ENCODE measurements at regions not wholly inside any gene's neighbourhood (a gene's known extent, or its start where the extent isn't known, plus 50 kb on each side); places are given as distances from the start of the nearest gene placed in this dataset.
"Not testable (repeated sequence)": the region's sequence is repeated elsewhere in the genome, so short reads cannot be mapped to it uniquely, and the experiment has no call there.

- Histone ChIP-seq H3K4me3 (no peak overlapping the region), H3K9me3 (no peaks in the 10 kb centered on the region), H3K27me3 (ENCODE audit: low read depth) (peaks cover 12% of the 10 kb centered on the region), H3K4me1 (no peaks in the 10 kb centered on the region), H3K36me3 (replicated peaks) (no peaks in the 10 kb centered on the region)
- in situ Hi-C loops (cut with MboI; ENCODE audit: low sequenced_read_pairs) = loop anchor here (25.0 kb wide), 1 partner anchor 1568 kb away; no protein-coding TSS in a partner anchor
- DNase-seq (ENCODE audit: low spot score in 2 of 2) = no peak
Observed at GRCh38 chr5:176144508-176144907, 93.7 kb upstream of the SIMC1 start.

GRCh38 chr5:176149948-176150347 lies 88.3 kb upstream of the SIMC1 start:
- not testable (repeated sequence) for H3K4me1 ChIP-seq; H3K36me3 ChIP-seq (replicated peaks); DNase-seq (ENCODE audit: low spot score in 2 of 2); H3K4me3 ChIP-seq; H3K9me3 ChIP-seq
- in situ Hi-C loops (cut with MboI; ENCODE audit: low sequenced_read_pairs) = loop anchor here (25.0 kb wide), 1 partner anchor 1562 kb away; no protein-coding TSS in a partner anchor
- peaks cover 17% of the 10 kb centered on the region for H3K27me3 ChIP-seq (ENCODE audit: low read depth)

GRCh38 chr5:176151281-176151680 lies 86.9 kb upstream of the SIMC1 start:
- H3K4me3 ChIP-seq = no peak overlapping the region
- no peaks in the 10 kb centered on the region for H3K4me1 ChIP-seq
- in situ Hi-C loops (cut with MboI; ENCODE audit: low sequenced_read_pairs) = no loop called here
- DNase-seq (ENCODE audit: low spot score in 2 of 2) = no peak
- no peaks in the 10 kb centered on the region for H3K36me3 ChIP-seq (replicated peaks)
- H3K9me3 ChIP-seq = no peaks in the 10 kb centered on the region
- H3K27me3 ChIP-seq (ENCODE audit: low read depth) = peaks cover 15% of the 10 kb centered on the region

GRCh38 chr5:176152191-176152929 lies 85.9 kb upstream of the SIMC1 start:
- DNase-seq (ENCODE audit: low spot score in 2 of 2) = peak in 1 of 2 experiments; percentile 16
- Histone ChIP-seq H3K36me3 (replicated peaks) (no peaks in the 10 kb centered on the region), H3K4me3 (no peak overlapping the region), H3K27me3 (ENCODE audit: low read depth) (peaks cover 17% of the 10 kb centered on the region; the same call in 1 of the 2 replicates), H3K9me3 (no peaks in the 10 kb centered on the region), H3K4me1 (no peaks in the 10 kb centered on the region)
- in situ Hi-C loops (cut with MboI; ENCODE audit: low sequenced_read_pairs) = no loop called here

GRCh38 chr5:176152930-176153311 lies 85.3 kb upstream of the SIMC1 start:
- peaks cover 17% of the 10 kb centered on the region; the same call in 1 of the 2 replicates for H3K27me3 ChIP-seq (ENCODE audit: low read depth)
- no peak overlapping the region for H3K4me3 ChIP-seq
- H3K9me3 ChIP-seq = no peaks in the 10 kb centered on the region
- no peak for DNase-seq (ENCODE audit: low spot score in 2 of 2)
- no peaks in the 10 kb centered on the region for H3K4me1 ChIP-seq
- in situ Hi-C loops (cut with MboI; ENCODE audit: low sequenced_read_pairs) = no loop called here
- H3K36me3 ChIP-seq (replicated peaks) = no peaks in the 10 kb centered on the region

GRCh38 chr5:176153741-176154140 lies 84.5 kb upstream of the SIMC1 start:
- H3K4me3 ChIP-seq = no peak overlapping the region
- no peaks in the 10 kb centered on the region for H3K4me1 ChIP-seq
- H3K36me3 ChIP-seq (replicated peaks) = no peaks in the 10 kb centered on the region
- DNase-seq (ENCODE audit: low spot score in 2 of 2) = no peak
- in situ Hi-C loops (cut with MboI; ENCODE audit: low sequenced_read_pairs) = no loop called here
- H3K9me3 ChIP-seq = no peaks in the 10 kb centered on the region
- H3K27me3 ChIP-seq (ENCODE audit: low read depth) = peaks cover 23% of the 10 kb centered on the region

- Histone ChIP-seq H3K4me1 (no peaks in the 10 kb centered on the region), H3K9me3 (no peaks in the 10 kb centered on the region), H3K36me3 (replicated peaks) (no peaks in the 10 kb centered on the region), H3K4me3 (no peak overlapping the region), H3K27me3 (ENCODE audit: low read depth) (peaks cover 23% of the 10 kb centered on the region)
- in situ Hi-C loops (cut with MboI; ENCODE audit: low sequenced_read_pairs) = no loop called here
- DNase-seq (ENCODE audit: low spot score in 2 of 2) = no peak
Observed at GRCh38 chr5:176154821-176155220, 83.4 kb upstream of the SIMC1 start.

GRCh38 chr5:176155922-176156359 lies 82.3 kb upstream of the SIMC1 start:
- H3K4me3 ChIP-seq = no peak overlapping the region
- no peaks in the 10 kb centered on the region for H3K4me1 ChIP-seq
- H3K36me3 ChIP-seq (replicated peaks) = no peaks in the 10 kb centered on the region
- H3K9me3 ChIP-seq = no peaks in the 10 kb centered on the region
- DNase-seq (ENCODE audit: low spot score in 2 of 2) = no peak
- in situ Hi-C loops (cut with MboI; ENCODE audit: low sequenced_read_pairs) = no loop called here
- H3K27me3 ChIP-seq (ENCODE audit: low read depth) = peaks cover 23% of the 10 kb centered on the region

- Histone ChIP-seq H3K4me3 (no peak overlapping the region), H3K36me3 (replicated peaks) (no peaks in the 10 kb centered on the region), H3K27me3 (ENCODE audit: low read depth) (peaks cover 26% of the 10 kb centered on the region), H3K9me3 (no peaks in the 10 kb centered on the region), H3K4me1 (no peaks in the 10 kb centered on the region)
- DNase-seq (ENCODE audit: low spot score in 2 of 2) = no peak
- in situ Hi-C loops (cut with MboI; ENCODE audit: low sequenced_read_pairs) = no loop called here
Observed at GRCh38 chr5:176157656-176158055, 80.6 kb upstream of the SIMC1 start.

- Histone ChIP-seq H3K4me1 (no peaks in the 10 kb centered on the region), H3K9me3 (no peaks in the 10 kb centered on the region), H3K4me3 (no peak overlapping the region), H3K27me3 (ENCODE audit: low read depth) (peaks cover 19% of the 10 kb centered on the region), H3K36me3 (replicated peaks) (no peaks in the 10 kb centered on the region)
- in situ Hi-C loops (cut with MboI; ENCODE audit: low sequenced_read_pairs) = no loop called here
- no peak for DNase-seq (ENCODE audit: low spot score in 2 of 2)
Observed at GRCh38 chr5:176161431-176161830, 76.8 kb upstream of the SIMC1 start.

- H3K4me1 ChIP-seq = no peaks in the 10 kb centered on the region
- DNase-seq (ENCODE audit: low spot score in 2 of 2) = no peak
- H3K9me3 ChIP-seq = no peaks in the 10 kb centered on the region
- H3K36me3 ChIP-seq (replicated peaks) = no peaks in the 10 kb centered on the region
- in situ Hi-C loops (cut with MboI; ENCODE audit: low sequenced_read_pairs) = no loop called here
- peaks cover 17% of the 10 kb centered on the region for H3K27me3 ChIP-seq (ENCODE audit: low read depth)
- no peak overlapping the region for H3K4me3 ChIP-seq
Observed at GRCh38 chr5:176162198-176162597, 76.0 kb upstream of the SIMC1 start.

- DNase-seq (ENCODE audit: low spot score in 2 of 2) = no peak
- in situ Hi-C loops (cut with MboI; ENCODE audit: low sequenced_read_pairs) = no loop called here
- H3K9me3 ChIP-seq = no peaks in the 10 kb centered on the region
- H3K27me3 ChIP-seq (ENCODE audit: low read depth) = peaks cover 12% of the 10 kb centered on the region
- H3K36me3 ChIP-seq (replicated peaks) = no peaks in the 10 kb centered on the region
- no peaks in the 10 kb centered on the region for H3K4me1 ChIP-seq
- no peak overlapping the region for H3K4me3 ChIP-seq
Observed at GRCh38 chr5:176162888-176163287, 75.3 kb upstream of the SIMC1 start.

- no peaks in the 10 kb centered on the region for H3K4me1 ChIP-seq
- no peak for DNase-seq (ENCODE audit: low spot score in 2 of 2)
- no peaks in the 10 kb centered on the region for H3K36me3 ChIP-seq (replicated peaks)
- H3K27me3 ChIP-seq (ENCODE audit: low read depth) = peaks cover 11% of the 10 kb centered on the region
- no peak overlapping the region for H3K4me3 ChIP-seq
- H3K9me3 ChIP-seq = no peaks in the 10 kb centered on the region
- in situ Hi-C loops (cut with MboI; ENCODE audit: low sequenced_read_pairs) = no loop called here
Observed at GRCh38 chr5:176166427-176166826, 71.8 kb upstream of the SIMC1 start.

GRCh38 chr5:176167800-176168199 lies 70.4 kb upstream of the SIMC1 start:
- no peak for DNase-seq (ENCODE audit: low spot score in 2 of 2)
- in situ Hi-C loops (cut with MboI; ENCODE audit: low sequenced_read_pairs) = no loop called here
- H3K4me3 ChIP-seq = no peak overlapping the region

More at GRCh38 chr5:176167800-176168199, 70.4 kb upstream of the SIMC1 start:
- no peaks in the 10 kb centered on the region for H3K4me1 ChIP-seq
- H3K36me3 ChIP-seq (replicated peaks) = no peaks in the 10 kb centered on the region
- H3K27me3 ChIP-seq (ENCODE audit: low read depth) = peaks cover 8% of the 10 kb centered on the region; the same call in 1 of the 2 replicates
- no peaks in the 10 kb centered on the region for H3K9me3 ChIP-seq
